Sigmoid colon (tissue), 6 donors: ENCODE measurements at regions not wholly inside any gene's neighbourhood (a gene's known extent, or its start where the extent isn't known, plus 50 kb on each side); places are given as distances from the start of the nearest gene placed in this dataset.

ENCODE experiments used
- DNase-seq: peaks from one replicate; pipeline ENCODE4 v3.0.0-alpha.2; 2019
- H3K27ac ChIP-seq, 4 donors: fragments of 200-600 bp; sonication (generic); one replicate each; pipeline ENCODE4 v1.5.1; 2016 to 2019; ENCODE audit warnings: mild to moderate bottlenecking in 1 of 4
- H3K27me3 ChIP-seq, 3 donors: fragments of 200-600 bp; sonication (generic); one replicate each; pipeline ENCODE4 v1.5.1; 2019; ENCODE audit warnings: mild to moderate bottlenecking in 1 of 3
- H3K36me3 ChIP-seq, 4 donors: fragments of 200-600 bp; sonication (generic); one replicate each; pipeline ENCODE4 v1.5.1; 2016 to 2019
- H3K4me1 ChIP-seq, 4 donors: fragments of 200-600 bp; sonication (generic); one replicate each; pipeline ENCODE4 v1.5.1; 2017 to 2019
- H3K4me3 ChIP-seq, 4 donors: fragments of 200-600 bp; sonication (generic); one replicate each; pipeline ENCODE4 v1.5.1; 2017 to 2019; ENCODE audit warnings: mild to moderate bottlenecking in 2 of 4, moderate library complexity in 1 of 4
- H3K9me3 ChIP-seq, 4 donors: fragments of 200-600 bp in 3 of 4; sonication (generic) in 3 of 4; one replicate each; pipeline versions ENCODE4 v1.5.1 to v1.6.1; 2013 to 2019
- EP300 ChIP-seq, 4 donors: sonication (generic); formaldehyde crosslinking; IDR thresholded peaks; one replicate each; pipeline ENCODE4 v1.6.1; 2017; ENCODE audit warnings: antibody characterized with exemption in 4 of 4
- POLR2A ChIP-seq, 2 donors: fragments of 450-650 bp; IDR thresholded peaks; one replicate each; pipeline ENCODE4 v1.6.1; 2016; ENCODE audit warnings: antibody characterized with exemption in 2 of 2, mild to moderate bottlenecking in 2 of 2, moderate library complexity in 2 of 2
- POLR2AphosphoS5 ChIP-seq, 4 donors: sonication (generic); formaldehyde crosslinking; IDR thresholded peaks; one replicate each; pipeline ENCODE4 v1.6.1; 2017; ENCODE audit warnings: antibody characterized with exemption in 4 of 4
- WGBS, 2 donors: extraction: QIAGEN DNeasy Blood & Tissue Kit; methylation state at CpG; one replicate each; pipeline ENCODE4 v1.1.7; 2013; 5-methylcytosine and 5-hydroxymethylcytosine counted together
- intact Hi-C: fragments of 100-400 bp; cut with DNase I; formaldehyde crosslinking; loops from one replicate; pipeline ENCODE4 v1.15.1; 2023
- TF ChIP-seq, protein P1 (sequence below), 4 experiments: fragments of 450-650 bp in 3 of 4; fragments of 200-600 bp in 1 of 4; IDR thresholded peaks; one replicate each; pipeline ENCODE4 v1.5.1; 2016 to 2019; ENCODE audit warnings: antibody characterized with exemption in 4 of 4, mild to moderate bottlenecking in 3 of 4, moderate library complexity in 2 of 4
- donor health status: healthy with polysubstance abuse.
- donor health status: healthy.

DNA sequence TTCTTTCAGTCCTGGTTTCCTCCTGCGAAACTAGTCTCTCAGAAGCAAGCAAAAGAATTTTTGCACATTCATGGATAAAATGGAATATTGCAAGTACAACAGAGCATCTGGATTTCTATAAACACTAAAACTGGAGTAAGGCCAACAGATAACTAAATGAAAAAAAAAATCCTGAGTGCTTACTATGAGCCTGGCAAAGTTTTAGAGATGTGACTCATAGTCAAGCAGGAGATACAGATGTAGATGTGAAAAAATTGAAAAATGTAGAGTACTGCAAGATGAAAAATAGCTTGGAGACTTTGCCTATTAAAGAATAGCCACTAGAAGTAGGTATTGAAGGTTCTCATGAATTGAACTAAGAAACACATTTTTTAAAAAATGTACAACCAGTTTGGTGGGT lies 397.4 kb downstream of the OTOL1 start:
- 71 to 81% methylated on average over 1 of the region's 1 CpG for WGBS, 2 donors
- no peaks in the 10 kb centered on the region for H3K9me3 ChIP-seq
- intact Hi-C loops = no loop called here
- H3K27ac ChIP-seq = no peak overlapping the region
- H3K4me1 ChIP-seq = peaks cover 0 to 5% (median 0%) of the 10 kb centered on the region in 4 donors
- no peak overlapping the region for H3K4me3 ChIP-seq
- no peak for DNase-seq
- TF ChIP-seq EP300 (IDR thresholded peaks at IDR 0.05) (no peak), POLR2A (IDR thresholded peaks at IDR 0.05) (no peak), POLR2AphosphoS5 (IDR thresholded peaks at IDR 0.05) (no peak)
- TF ChIP-seq, protein P1, sequence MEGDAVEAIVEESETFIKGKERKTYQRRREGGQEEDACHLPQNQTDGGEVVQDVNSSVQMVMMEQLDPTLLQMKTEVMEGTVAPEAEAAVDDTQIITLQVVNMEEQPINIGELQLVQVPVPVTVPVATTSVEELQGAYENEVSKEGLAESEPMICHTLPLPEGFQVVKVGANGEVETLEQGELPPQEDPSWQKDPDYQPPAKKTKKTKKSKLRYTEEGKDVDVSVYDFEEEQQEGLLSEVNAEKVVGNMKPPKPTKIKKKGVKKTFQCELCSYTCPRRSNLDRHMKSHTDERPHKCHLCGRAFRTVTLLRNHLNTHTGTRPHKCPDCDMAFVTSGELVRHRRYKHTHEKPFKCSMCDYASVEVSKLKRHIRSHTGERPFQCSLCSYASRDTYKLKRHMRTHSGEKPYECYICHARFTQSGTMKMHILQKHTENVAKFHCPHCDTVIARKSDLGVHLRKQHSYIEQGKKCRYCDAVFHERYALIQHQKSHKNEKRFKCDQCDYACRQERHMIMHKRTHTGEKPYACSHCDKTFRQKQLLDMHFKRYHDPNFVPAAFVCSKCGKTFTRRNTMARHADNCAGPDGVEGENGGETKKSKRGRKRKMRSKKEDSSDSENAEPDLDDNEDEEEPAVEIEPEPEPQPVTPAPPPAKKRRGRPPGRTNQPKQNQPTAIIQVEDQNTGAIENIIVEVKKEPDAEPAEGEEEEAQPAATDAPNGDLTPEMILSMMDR (IDR thresholded peaks at IDR 0.05) = no peak
- H3K36me3 ChIP-seq = no peaks in the 10 kb centered on the region
- H3K27me3 ChIP-seq = no peaks in the 10 kb centered on the region

DNA sequence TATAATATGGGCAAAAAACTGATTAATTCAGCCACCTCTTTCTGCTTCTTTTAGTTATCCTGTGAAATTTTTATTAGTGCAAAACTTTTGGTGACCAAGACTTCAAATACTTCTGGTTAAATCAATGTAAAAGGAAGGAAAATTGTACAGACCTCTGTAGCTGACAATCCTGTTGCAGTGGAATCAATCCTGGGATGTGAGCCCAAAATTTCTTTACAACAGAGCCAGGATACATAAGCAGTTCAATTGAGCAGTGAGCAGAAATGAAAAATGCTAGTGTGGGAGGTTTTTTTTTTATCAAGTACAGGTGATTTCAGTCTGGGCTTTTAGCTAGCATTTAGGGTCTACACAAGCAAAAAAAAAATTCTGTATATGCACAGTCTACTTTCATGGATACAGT lies 398.0 kb downstream of the OTOL1 start:
- TF ChIP-seq POLR2AphosphoS5 (IDR thresholded peaks at IDR 0.05) = no peak
- TF ChIP-seq, protein P1 (IDR thresholded peaks at IDR 0.05) = no peak
- TF ChIP-seq EP300 (IDR thresholded peaks at IDR 0.05) = no peak
- TF ChIP-seq POLR2A (IDR thresholded peaks at IDR 0.05) = no peak
- DNase-seq = no peak
- H3K4me1 ChIP-seq = peaks cover 0 to 5% (median 0%) of the 10 kb centered on the region in 4 donors
- no peaks in the 10 kb centered on the region for H3K27me3 ChIP-seq
- H3K27ac ChIP-seq = no peak overlapping the region
- H3K4me3 ChIP-seq = no peak overlapping the region
- intact Hi-C loops = no loop called here
- no peaks in the 10 kb centered on the region for H3K36me3 ChIP-seq
- H3K9me3 ChIP-seq = no peaks in the 10 kb centered on the region

DNA sequence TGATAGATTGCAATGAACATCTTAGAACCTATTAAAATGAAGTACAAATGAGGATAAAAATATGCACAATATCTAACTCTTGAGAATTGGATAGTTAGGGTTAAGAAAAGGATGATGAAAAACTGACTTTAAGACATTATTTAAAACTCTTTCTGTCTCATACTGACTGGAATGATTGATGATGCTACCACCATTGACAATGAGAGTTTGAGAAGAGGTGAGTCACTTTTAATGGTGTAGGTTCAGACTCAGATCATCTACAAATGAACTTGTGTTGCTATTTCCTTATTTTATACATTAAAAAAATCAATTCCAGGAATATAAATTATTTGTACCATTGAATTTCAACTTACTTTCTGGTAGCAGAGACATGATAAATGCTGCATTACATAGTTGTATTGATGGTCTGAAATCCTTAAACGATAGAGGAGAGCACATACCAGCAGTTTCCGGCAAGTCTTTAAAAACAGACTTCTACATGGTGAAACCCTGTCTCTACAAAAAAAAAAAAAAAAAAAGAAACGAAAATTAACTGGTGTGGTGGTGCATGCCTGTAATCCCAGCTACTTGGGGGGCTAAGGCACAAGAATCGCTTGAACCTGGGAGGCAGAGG lies 409.0 kb downstream of the OTOL1 start:
- TF ChIP-seq, protein P1 (IDR thresholded peaks at IDR 0.05) = no peak
- TF ChIP-seq POLR2AphosphoS5 (IDR thresholded peaks at IDR 0.05) = no peak
- no peak for TF ChIP-seq POLR2A (IDR thresholded peaks at IDR 0.05)
- no peak for TF ChIP-seq EP300 (IDR thresholded peaks at IDR 0.05)
- Histone ChIP-seq H3K4me3 (no peak overlapping the region), H3K27ac (no peak overlapping the region), H3K27me3 (no peaks in the 10 kb centered on the region), H3K9me3 (no peaks in the 10 kb centered on the region), H3K36me3 (no peaks in the 10 kb centered on the region), H3K4me1 (no peaks in the 10 kb centered on the region)
- intact Hi-C loops = no loop called here
- no peak for DNase-seq
- 79 to 95% methylated on average over 4 of the region's 4 CpGs for WGBS, 2 donors

DNA sequence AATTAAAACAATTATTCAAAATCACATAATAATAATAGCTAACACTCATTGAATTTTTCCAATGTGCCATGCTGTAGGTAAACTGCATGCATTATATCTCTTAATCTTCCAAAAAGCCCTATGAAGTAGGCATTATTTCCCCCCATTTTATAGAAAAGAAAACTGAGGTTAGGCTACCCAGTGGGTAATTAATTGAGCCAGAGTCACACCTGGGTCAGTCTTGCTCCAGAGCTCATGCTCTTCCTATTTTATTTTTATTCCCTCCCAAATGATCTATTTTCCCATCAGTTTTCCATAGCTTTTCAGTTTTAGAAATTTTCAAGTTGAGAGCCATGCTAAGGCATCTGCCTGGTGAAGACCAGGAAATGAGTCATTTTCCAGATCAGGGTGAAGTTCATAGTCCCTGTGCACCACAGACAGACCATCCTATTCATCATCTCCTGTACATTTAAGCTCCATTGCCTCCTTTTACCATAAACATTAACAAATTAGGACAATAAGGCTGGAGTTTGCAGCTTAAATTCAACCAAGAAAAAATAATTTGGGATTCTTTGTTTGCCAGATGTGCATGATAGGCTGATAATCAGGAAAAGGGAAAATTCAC lies 417.3 kb downstream of the OTOL1 start:
- Histone ChIP-seq H3K27me3 (no peaks in the 10 kb centered on the region), H3K4me1 (peaks cover 0 to 17% (median 16%) of the 10 kb centered on the region in 4 donors), H3K27ac (no peak overlapping the region), H3K36me3 (no peaks in the 10 kb centered on the region), H3K4me3 (no peak overlapping the region), H3K9me3 (no peaks in the 10 kb centered on the region)
- intact Hi-C loops = no loop called here
- no peak for DNase-seq
- TF ChIP-seq POLR2A (IDR thresholded peaks at IDR 0.05) (no peak), POLR2AphosphoS5 (IDR thresholded peaks at IDR 0.05) (no peak), EP300 (IDR thresholded peaks at IDR 0.05) (no peak)
- TF ChIP-seq, protein P1 (IDR thresholded peaks at IDR 0.05) = no peak
